Mucosa of gallbladder (tissue), 1 donor: ENCODE measurements at regions not wholly inside any gene's neighbourhood (a gene's known extent, or its start where the extent isn't known, plus 50 kb on each side); places are given as distances from the start of the nearest gene placed in this dataset.
"Not testable (repeated sequence)": the region's sequence is repeated elsewhere in the genome, so short reads cannot be mapped to it uniquely, and the experiment has no call there.

Experiments
- DNase-seq: peaks from one replicate; pipeline ENCODE4 v3.0.0-alpha.2; 2020; ENCODE audit warnings: low spot score
- donor health status: DM: no; HTN: no; CAD: no.

- not testable (repeated sequence) for DNase-seq
These were observed 53.6 kb downstream of the SRGAP2 start for GRCh38 chr1:206256935-206257334.

GRCh38 chr1:206261473-206261872, 58.1 kb downstream of the SRGAP2 start:
- not testable (repeated sequence) for DNase-seq

- not testable (repeated sequence) for DNase-seq
These were observed 59.1 kb downstream of the SRGAP2 start for GRCh38 chr1:206262424-206262823.

DNA sequence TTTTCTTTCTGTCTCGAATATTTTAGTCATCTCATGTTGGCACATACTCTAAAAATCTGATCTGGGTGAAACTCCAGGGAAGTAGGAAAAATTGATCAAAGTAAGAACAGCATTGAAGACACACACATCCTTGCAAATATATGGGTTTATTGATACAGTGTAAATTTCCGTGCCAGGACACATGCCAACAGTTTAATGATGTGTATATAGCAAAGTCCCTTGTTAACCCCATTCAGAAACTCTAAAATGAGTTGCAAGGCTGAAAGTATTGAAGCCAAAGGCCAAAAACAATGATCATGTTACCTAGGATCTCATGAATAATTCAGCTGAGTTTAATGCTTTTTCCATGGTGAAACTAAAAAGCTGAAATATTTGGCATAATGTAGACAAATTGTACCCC, 61.6 kb downstream of the SRGAP2 start:
- DNase-seq = not testable (repeated sequence)

GRCh38 chr1:206271153-206271552, 67.8 kb downstream of the SRGAP2 start:
- DNase-seq = not testable (repeated sequence)

- not testable (repeated sequence) for DNase-seq
These were observed 69.8 kb downstream of the SRGAP2 start for GRCh38 chr1:206273104-206273503.

DNA sequence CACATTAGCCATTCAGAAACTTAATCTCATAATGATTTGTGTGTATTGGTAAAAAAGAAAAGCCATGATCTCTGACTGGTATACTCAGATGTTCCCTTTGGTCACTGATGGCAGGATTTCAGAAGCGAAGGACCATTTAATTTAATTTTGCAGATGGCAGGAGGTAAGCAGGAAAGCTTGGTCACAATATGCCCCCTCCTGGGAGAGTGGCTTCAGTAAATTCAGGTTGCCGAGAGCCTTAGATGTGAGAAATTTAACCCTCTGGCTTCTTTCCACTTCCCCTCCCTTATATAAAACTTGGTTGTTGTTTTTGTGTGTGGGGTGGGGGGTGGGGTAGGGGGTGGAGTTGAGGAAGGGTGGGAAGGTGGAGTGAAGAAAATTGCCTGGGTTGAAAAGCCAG, 72.8 kb downstream of the SRGAP2 start:
- DNase-seq = not testable (repeated sequence)

- not testable (repeated sequence) for DNase-seq
These were observed 75.3 kb downstream of the SRGAP2 start for GRCh38 chr1:206278683-206279082.

- DNase-seq = not testable (repeated sequence)
These were observed 77.3 kb downstream of the SRGAP2 start for GRCh38 chr1:206280683-206281082.

- not testable (repeated sequence) for DNase-seq
These were observed 78.7 kb downstream of the SRGAP2 start for GRCh38 chr1:206281912-206282654.

GRCh38 chr1:206285024-206285960, 82.0 kb downstream of the SRGAP2 start:
- not testable (repeated sequence) for DNase-seq

GRCh38 chr1:206287759-206288158, 84.4 kb downstream of the SRGAP2 start:
- DNase-seq = not testable (repeated sequence)

- not testable (repeated sequence) for DNase-seq
These were observed 85.1 kb downstream of the SRGAP2 start for GRCh38 chr1:206288453-206288852.

GRCh38 chr1:206297145-206298031, 94.0 kb downstream of the SRGAP2 start:
- DNase-seq = not testable (repeated sequence)

- not testable (repeated sequence) for DNase-seq
These were observed 94.7 kb downstream of the SRGAP2 start for GRCh38 chr1:206298032-206298392.

DNA sequence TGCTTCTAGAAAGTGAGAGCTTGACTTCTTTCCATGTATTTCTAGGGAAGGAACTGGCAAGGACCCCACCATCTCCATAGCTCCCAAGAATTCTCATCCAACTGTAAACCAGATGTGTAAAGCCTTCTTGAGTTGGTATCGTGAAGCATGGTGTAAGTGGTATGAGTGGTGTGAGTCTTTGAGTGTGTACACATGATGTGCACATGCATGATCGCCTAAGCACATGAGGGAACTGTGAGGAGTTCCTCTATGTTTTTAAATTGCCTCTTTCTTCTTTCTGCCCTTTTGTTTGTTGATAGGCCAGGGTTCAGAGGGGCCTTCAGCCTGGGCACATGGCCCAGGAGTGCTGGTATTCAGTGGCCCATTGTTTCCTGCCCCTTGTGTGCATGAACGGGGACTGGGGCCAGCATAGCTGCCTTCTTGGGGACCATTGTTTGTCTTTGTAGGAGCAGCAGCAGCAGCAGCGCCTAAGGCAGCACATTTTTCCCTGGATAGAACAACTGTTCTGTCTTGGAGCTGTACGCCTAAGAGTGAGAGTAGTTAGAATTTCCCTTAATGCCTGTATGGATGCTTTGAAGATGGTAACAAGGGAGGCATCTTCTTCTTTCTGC, 95.9 kb downstream of the SRGAP2 start:
- not testable (repeated sequence) for DNase-seq

GRCh38 chr1:206299942-206300341, 96.6 kb downstream of the SRGAP2 start:
- DNase-seq = not testable (repeated sequence)

DNA sequence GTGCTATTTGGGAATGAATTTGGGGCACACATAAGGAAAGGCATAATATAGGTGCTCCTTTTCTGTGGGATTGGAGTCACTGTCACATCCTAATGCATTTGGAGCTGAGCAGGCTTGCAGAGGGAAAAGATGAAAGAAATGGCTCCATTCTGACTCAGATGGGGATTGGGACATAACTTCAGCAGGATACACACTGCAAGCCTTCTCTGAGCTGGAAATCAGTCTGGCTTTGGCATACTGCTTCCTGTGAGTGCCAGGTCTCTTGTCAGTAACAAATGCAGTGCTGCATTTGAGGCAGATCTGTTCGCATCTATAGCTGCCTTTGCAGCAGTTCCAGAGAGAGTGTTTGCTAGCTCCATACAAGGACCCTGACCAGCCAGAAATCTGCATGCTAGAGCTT, 98.7 kb downstream of the SRGAP2 start:
- not testable (repeated sequence) for DNase-seq

- not testable (repeated sequence) for DNase-seq
These were observed 104.1 kb downstream of the SRGAP2 start for GRCh38 chr1:206307442-206307841.

GRCh38 chr1:206310948-206311347, 107.6 kb downstream of the SRGAP2 start:
- DNase-seq = not testable (repeated sequence)
